Panc1 (cell line): ENCODE measurements at regions not wholly inside any gene's neighbourhood (a gene's known extent, or its start where the extent isn't known, plus 50 kb on each side); places are given as distances from the start of the nearest gene placed in this dataset.

Experiments used
- ATAC-seq: fragments of 200-7000 bp; cut with Tn5 transposase; 2 replicates; pipeline ENCODE4 v1.9.1; 2020; ENCODE audit warnings: mild to moderate bottlenecking, moderate library complexity
- BruUV-seq: library from RNA; stranded (reverse); fragments of 400-500 nt; replicated peaks from 2 replicates; lab custom pipeline; 2021; lab: Mats Ljungman, UMichigan
- CTCF ChIA-PET: fragments of 300-600 bp; sonication (Branson Sonifier 250); formaldehyde crosslinking; loops from one replicate; lab custom pipeline; 2022; ENCODE audit warnings: antibody characterized with exemption; lab: Charles Lee
- POLR2A ChIA-PET: fragments of 300-600 bp; sonication (Branson Sonifier 250); formaldehyde crosslinking; loops from one replicate; lab custom pipeline; 2022; ENCODE audit warnings: antibody characterized with exemption; lab: Charles Lee
- DNase-seq: peaks from one replicate; pipeline ENCODE4 v3.0.0-alpha.2; 2010; ENCODE audit warnings: low read depth, low spot score
- H3K27ac ChIP-seq: 2 replicates; pipeline ENCODE4 v1.5.1; 2011; ENCODE audit warnings: mild to moderate bottlenecking, low read length, inconsistent platforms
- H3K27me3 ChIP-seq: fragments of 200-500 bp; sonication (Bioruptor generic); 2 replicates; pipeline ENCODE4 v1.6.0; 2014; ENCODE audit warnings: low read length, inconsistent platforms; ENCODE audit not compliant: control insufficient read depth, insufficient read depth
- H3K36me3 ChIP-seq: fragments of 200-500 bp; sonication (Bioruptor generic); 2 replicates; pipeline ENCODE4 v1.5.1; 2014; ENCODE audit warnings: inconsistent platforms, mild to moderate bottlenecking, low read length, moderate library complexity; ENCODE audit not compliant: control insufficient read depth, insufficient read depth
- H3K4me1 ChIP-seq: 2 replicates; pipeline ENCODE4 v1.5.1; 2011; ENCODE audit warnings: inconsistent platforms, mild to moderate bottlenecking, low read length, moderate library complexity; ENCODE audit not compliant: control insufficient read depth, insufficient read depth
- H3K4me3 ChIP-seq, 2 experiments: 2 replicates each; pipeline ENCODE4 v1.5.1; 2011 to 2012; ENCODE audit warnings: low read depth in 2 of 2, low read length in 2 of 2, mild to moderate bottlenecking in 2 of 2, inconsistent platforms in 1 of 2, moderate library complexity in 1 of 2
- H3K9me3 ChIP-seq: fragments of 200-500 bp; sonication (Bioruptor generic); 2 replicates; pipeline ENCODE4 v1.5.1; 2014; ENCODE audit warnings: low read depth, mild to moderate bottlenecking, inconsistent platforms, low read length, moderate library complexity; ENCODE audit not compliant: control insufficient read depth, insufficient read depth
- CTCF ChIP-seq: fragments of 450-650 bp; IDR thresholded peaks from 2 replicates; pipeline ENCODE4 v1.5.1; 2017; ENCODE audit warnings: mild to moderate bottlenecking
- POLR2AphosphoS5 ChIP-seq: IDR thresholded peaks from 2 replicates; pipeline ENCODE4 v1.6.1; 2012; ENCODE audit warnings: mild to moderate bottlenecking, low read depth, low read length, moderate library complexity
- SIN3A ChIP-seq: IDR thresholded peaks from 2 replicates; pipeline ENCODE4 v1.6.1; 2012; ENCODE audit warnings: low read depth, mild to moderate bottlenecking, low read length, moderate library complexity, borderline replicate concordance; ENCODE audit not compliant: insufficient read depth
- TCF7L2 ChIP-seq: IDR thresholded peaks from 2 replicates; pipeline ENCODE4 v1.6.1; 2011; ENCODE audit warnings: mild to moderate bottlenecking, low read depth, low read length, inconsistent platforms
- in situ Hi-C: cut with HindIII; loops from 2 replicates; pipeline ENCODE4 v1.10.0; 2016; ENCODE audit warnings: low sequenced_read_pairs, low pct_unique_long_range_greater_than_20kb
- intact Hi-C: fragments of 100-400 bp; cut with micrococcal nuclease; formaldehyde crosslinking; loops from one replicate; pipeline ENCODE4 v1.10.0; 2022; ENCODE audit not compliant: unreplicated experiment
- TF ChIP-seq, protein P1 (sequence below), 2 experiments: IDR thresholded peaks; 2 replicates each; pipeline ENCODE4 v1.6.1; 2011 to 2012; ENCODE audit warnings: low read depth in 2 of 2, control low read depth in 1 of 2, low read length in 1 of 2, mild to moderate bottlenecking in 1 of 2, moderate library complexity in 1 of 2; ENCODE audit not compliant: insufficient read depth in 1 of 2

- H3K4me3 ChIP-seq, result no peak overlapping the region
- ChIA-PET POLR2A (no interaction called here), CTCF (no interaction called here)
- no peak overlapping the region for H3K27ac ChIP-seq
- TF ChIP-seq SIN3A, result no peak
- peak; percentile 20; the same call in 1 of the 2 replicates for TF ChIP-seq CTCF
- intact Hi-C loops (no loop called here), in situ Hi-C loops (no loop called here)
- ATAC-seq (no peak), DNase-seq (no peak)
- no TSS peak for BruUV-seq
- no peaks in the 10 kb centered on the region for H3K36me3 ChIP-seq
- no peaks in the 10 kb centered on the region for H3K4me1 ChIP-seq
- H3K27me3 ChIP-seq, result no peaks in the 10 kb centered on the region; the same call in 1 of the 2 replicates
- no peaks in the 10 kb centered on the region for H3K9me3 ChIP-seq
Observed at GRCh38 chr1:56148326-56149193, 430.8 kb downstream of the PLPP3 start.

DNA sequence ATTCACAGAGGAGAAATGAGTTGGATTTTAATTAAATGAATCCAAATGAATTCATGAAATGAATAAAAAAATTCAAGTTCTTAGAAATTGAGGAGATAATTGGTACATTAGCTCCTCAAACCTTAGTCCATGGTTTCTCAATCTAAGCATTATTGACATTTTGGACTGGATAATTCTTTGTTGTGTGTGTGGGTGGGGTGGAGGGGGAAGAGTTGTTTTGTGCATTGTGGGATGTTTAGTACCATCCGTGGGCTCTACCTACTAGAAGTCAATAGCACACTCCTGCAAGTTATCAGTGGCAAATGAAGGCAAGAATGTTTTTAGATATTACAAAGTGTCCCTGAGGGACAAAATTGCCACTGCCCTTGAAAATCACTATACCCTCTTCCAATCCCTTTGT lies 431.9 kb downstream of the PLPP3 start:
- no TSS peak for BruUV-seq
- Histone ChIP-seq H3K4me1 (no peaks in the 10 kb centered on the region), H3K4me3 (no peak overlapping the region), H3K36me3 (no peaks in the 10 kb centered on the region), H3K27ac (no peak overlapping the region), H3K9me3 (no peaks in the 10 kb centered on the region), H3K27me3 (no peaks in the 10 kb centered on the region)
- in situ Hi-C loops (no loop called here), intact Hi-C loops (no loop called here)
- DNase-seq (no peak), ATAC-seq (no peak)
- CTCF ChIA-PET, result interaction anchor here (0.9 kb wide), 1 partner anchor 479 kb away, joined by 3 read pairs; no protein-coding TSS in a partner anchor
- POLR2A ChIA-PET, result no interaction called here
- TF ChIP-seq, protein P1, sequence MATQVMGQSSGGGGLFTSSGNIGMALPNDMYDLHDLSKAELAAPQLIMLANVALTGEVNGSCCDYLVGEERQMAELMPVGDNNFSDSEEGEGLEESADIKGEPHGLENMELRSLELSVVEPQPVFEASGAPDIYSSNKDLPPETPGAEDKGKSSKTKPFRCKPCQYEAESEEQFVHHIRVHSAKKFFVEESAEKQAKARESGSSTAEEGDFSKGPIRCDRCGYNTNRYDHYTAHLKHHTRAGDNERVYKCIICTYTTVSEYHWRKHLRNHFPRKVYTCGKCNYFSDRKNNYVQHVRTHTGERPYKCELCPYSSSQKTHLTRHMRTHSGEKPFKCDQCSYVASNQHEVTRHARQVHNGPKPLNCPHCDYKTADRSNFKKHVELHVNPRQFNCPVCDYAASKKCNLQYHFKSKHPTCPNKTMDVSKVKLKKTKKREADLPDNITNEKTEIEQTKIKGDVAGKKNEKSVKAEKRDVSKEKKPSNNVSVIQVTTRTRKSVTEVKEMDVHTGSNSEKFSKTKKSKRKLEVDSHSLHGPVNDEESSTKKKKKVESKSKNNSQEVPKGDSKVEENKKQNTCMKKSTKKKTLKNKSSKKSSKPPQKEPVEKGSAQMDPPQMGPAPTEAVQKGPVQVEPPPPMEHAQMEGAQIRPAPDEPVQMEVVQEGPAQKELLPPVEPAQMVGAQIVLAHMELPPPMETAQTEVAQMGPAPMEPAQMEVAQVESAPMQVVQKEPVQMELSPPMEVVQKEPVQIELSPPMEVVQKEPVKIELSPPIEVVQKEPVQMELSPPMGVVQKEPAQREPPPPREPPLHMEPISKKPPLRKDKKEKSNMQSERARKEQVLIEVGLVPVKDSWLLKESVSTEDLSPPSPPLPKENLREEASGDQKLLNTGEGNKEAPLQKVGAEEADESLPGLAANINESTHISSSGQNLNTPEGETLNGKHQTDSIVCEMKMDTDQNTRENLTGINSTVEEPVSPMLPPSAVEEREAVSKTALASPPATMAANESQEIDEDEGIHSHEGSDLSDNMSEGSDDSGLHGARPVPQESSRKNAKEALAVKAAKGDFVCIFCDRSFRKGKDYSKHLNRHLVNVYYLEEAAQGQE (IDR thresholded peaks at IDR 0.05; ENCODE audit: insufficient read depth in 1 of 2, low read depth in 2 of 2, low read length in 1 of 2), result no peak
- no peak for TF ChIP-seq CTCF
- no peak for TF ChIP-seq POLR2AphosphoS5
- no peak for TF ChIP-seq TCF7L2
- no peak for TF ChIP-seq SIN3A
